ENCODE measurements at regions not wholly inside any gene's neighbourhood (a gene's known extent, or its start where the extent isn't known, plus 50 kb on each side); places are given as distances from the start of the nearest gene placed in this dataset.

DNA sequence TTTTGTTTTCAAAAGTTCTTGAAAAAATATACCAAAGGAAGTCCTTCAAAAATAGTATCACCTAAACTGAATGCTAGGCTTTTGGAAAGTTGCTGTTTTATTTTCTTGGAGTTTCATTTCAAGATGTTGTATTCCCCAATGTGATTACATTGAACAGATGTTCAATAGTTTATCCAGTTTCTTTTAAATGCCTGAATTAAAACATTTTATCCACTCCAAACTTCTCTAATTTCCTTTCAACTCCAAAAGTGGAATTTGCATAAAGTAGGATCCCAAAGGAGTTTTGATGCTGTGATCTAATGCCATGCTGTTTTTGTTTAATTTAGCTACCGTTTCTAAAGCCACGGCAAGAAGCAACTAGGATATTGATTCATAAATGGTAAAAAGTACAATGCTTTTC, 892.5 kb upstream of the SLC10A2 start:
- no TSS peak for BruUV-seq (replicated peaks)
- no peaks in the 10 kb centered on the region for H4K20me1 ChIP-seq (ENCODE audit: low read length)

GRCh38 chr13:103957939-103958338, 891.7 kb upstream of the SLC10A2 start:
- Histone ChIP-seq H3F3A (ENCODE audit: low read length, unreplicated experiment) (no peaks in the 10 kb centered on the region), H3K4me1 (ENCODE audit: insufficient read depth, low read length) (no peaks in the 10 kb centered on the region), H3K27ac (ENCODE audit: low read length) (no peak overlapping the region), H3K36me3 (ENCODE audit: low read depth, low read length) (no peaks in the 10 kb centered on the region), H3K4me3 (ENCODE audit: low read length) (no peak overlapping the region), H3K4me2 (ENCODE audit: low read length) (no peak overlapping the region), H3K9ac (ENCODE audit: low read length) (no peak overlapping the region), H4K20me1 (ENCODE audit: low read length) (no peaks in the 10 kb centered on the region), H3K79me2 (ENCODE audit: low read length) (no peaks in the 10 kb centered on the region), H3K9me3 (ENCODE audit: low read length) (no peaks in the 10 kb centered on the region), H3K27me3 (ENCODE audit: low read length) (no peaks in the 10 kb centered on the region), H2AFZ (ENCODE audit: low read length) (no peak overlapping the region), H3K9me2 (replicated peaks; ENCODE audit: low read length) (no peaks in the 10 kb centered on the region)
- ChIA-PET POLR2A (ENCODE audit: unreplicated experiment) (no interaction called here), CTCF (no interaction called here)
- ATAC-seq (no peak), DNase-seq (no peak)
- TF ChIP-seq EZH2phosphoT487 (IDR thresholded peaks at IDR 0.05; ENCODE audit: borderline replicate concordance, low read length) (no peak), EZH2 (IDR thresholded peaks at IDR 0.05; ENCODE audit: low read length, unreplicated experiment) (no peak)
- TF ChIP-seq, protein P1, sequence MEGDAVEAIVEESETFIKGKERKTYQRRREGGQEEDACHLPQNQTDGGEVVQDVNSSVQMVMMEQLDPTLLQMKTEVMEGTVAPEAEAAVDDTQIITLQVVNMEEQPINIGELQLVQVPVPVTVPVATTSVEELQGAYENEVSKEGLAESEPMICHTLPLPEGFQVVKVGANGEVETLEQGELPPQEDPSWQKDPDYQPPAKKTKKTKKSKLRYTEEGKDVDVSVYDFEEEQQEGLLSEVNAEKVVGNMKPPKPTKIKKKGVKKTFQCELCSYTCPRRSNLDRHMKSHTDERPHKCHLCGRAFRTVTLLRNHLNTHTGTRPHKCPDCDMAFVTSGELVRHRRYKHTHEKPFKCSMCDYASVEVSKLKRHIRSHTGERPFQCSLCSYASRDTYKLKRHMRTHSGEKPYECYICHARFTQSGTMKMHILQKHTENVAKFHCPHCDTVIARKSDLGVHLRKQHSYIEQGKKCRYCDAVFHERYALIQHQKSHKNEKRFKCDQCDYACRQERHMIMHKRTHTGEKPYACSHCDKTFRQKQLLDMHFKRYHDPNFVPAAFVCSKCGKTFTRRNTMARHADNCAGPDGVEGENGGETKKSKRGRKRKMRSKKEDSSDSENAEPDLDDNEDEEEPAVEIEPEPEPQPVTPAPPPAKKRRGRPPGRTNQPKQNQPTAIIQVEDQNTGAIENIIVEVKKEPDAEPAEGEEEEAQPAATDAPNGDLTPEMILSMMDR (conservative IDR thresholded peaks at IDR 0.05; ENCODE audit: low read depth, low read length): no peak
- no TSS peak for BruUV-seq (replicated peaks)
- intact Hi-C loops (cut with micrococcal nuclease): no loop called here

More for the DNA sequence above, 892.5 kb upstream of the SLC10A2 start:
- no peaks in the 10 kb centered on the region for H3K9me2 ChIP-seq (replicated peaks; ENCODE audit: low read length)
- ChIA-PET CTCF (no interaction called here), POLR2A (ENCODE audit: unreplicated experiment) (interaction anchor here (0.6 kb wide), 1 partner anchor 625 kb away, joined by 4 read pairs; no protein-coding TSS in a partner anchor)
- TF ChIP-seq, protein P1 (conservative IDR thresholded peaks at IDR 0.05; ENCODE audit: low read depth, low read length): no peak
- TF ChIP-seq EZH2phosphoT487 (IDR thresholded peaks at IDR 0.05; ENCODE audit: borderline replicate concordance, low read length) (no peak), EZH2 (IDR thresholded peaks at IDR 0.05; ENCODE audit: low read length, unreplicated experiment) (no peak)
- no peaks in the 10 kb centered on the region for H3F3A ChIP-seq (ENCODE audit: low read length, unreplicated experiment)
- DNase-seq (no peak), ATAC-seq (no peak)
- H3K27me3 ChIP-seq (ENCODE audit: low read length): no peaks in the 10 kb centered on the region
- H3K27ac ChIP-seq (ENCODE audit: low read length): no peak overlapping the region
- H3K79me2 ChIP-seq (ENCODE audit: low read length): no peaks in the 10 kb centered on the region
- H3K36me3 ChIP-seq (ENCODE audit: low read depth, low read length): no peaks in the 10 kb centered on the region
- no peaks in the 10 kb centered on the region for H3K4me1 ChIP-seq (ENCODE audit: insufficient read depth, low read length)
- intact Hi-C loops (cut with micrococcal nuclease): no loop called here
- no peaks in the 10 kb centered on the region for H3K9me3 ChIP-seq (ENCODE audit: low read length)
- H2AFZ ChIP-seq (ENCODE audit: low read length): no peak overlapping the region
- no peak overlapping the region for H3K9ac ChIP-seq (ENCODE audit: low read length)
- H3K4me3 ChIP-seq (ENCODE audit: low read length): no peak overlapping the region
- no peak overlapping the region for H3K4me2 ChIP-seq (ENCODE audit: low read length)

DNA sequence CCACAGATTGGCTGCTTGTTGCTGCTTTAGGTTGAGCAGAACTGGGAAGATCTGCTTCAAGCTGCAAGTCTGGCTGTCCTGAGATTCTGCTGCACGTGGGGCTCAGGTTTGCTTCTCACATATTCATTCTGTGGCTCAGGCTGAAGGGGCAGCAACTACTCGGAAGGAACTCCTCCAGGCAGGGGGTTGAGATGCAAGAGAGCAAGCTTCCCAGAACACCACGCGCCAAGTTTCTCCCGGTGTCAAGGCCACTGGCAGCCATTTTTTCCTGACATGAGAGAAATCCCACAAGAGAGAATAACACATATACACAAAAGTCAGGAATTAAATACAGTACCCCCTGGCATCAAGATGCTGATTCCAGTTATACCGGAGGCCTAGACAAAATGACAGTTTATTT, 887.6 kb upstream of the SLC10A2 start:
- intact Hi-C loops (cut with micrococcal nuclease): no loop called here
- Histone ChIP-seq H3K4me2 (ENCODE audit: low read length) (no peak overlapping the region), H3K9ac (ENCODE audit: low read length) (no peak overlapping the region), H3K4me3 (ENCODE audit: low read length) (no peak overlapping the region), H3K27me3 (ENCODE audit: low read length) (no peaks in the 10 kb centered on the region), H3K9me3 (ENCODE audit: low read length) (no peaks in the 10 kb centered on the region), H3K27ac (ENCODE audit: low read length) (no peak overlapping the region), H3K4me1 (ENCODE audit: insufficient read depth, low read length) (no peaks in the 10 kb centered on the region), H3K79me2 (ENCODE audit: low read length) (no peaks in the 10 kb centered on the region), H2AFZ (ENCODE audit: low read length) (no peak overlapping the region), H3K36me3 (ENCODE audit: low read depth, low read length) (no peaks in the 10 kb centered on the region), H3K9me2 (replicated peaks; ENCODE audit: low read length) (no peaks in the 10 kb centered on the region), H3F3A (ENCODE audit: low read length, unreplicated experiment) (no peaks in the 10 kb centered on the region), H4K20me1 (ENCODE audit: low read length) (no peaks in the 10 kb centered on the region)
- BruUV-seq (replicated peaks): no TSS peak
- ATAC-seq (no peak), DNase-seq (no peak)
- TF ChIP-seq, protein P1 (conservative IDR thresholded peaks at IDR 0.05; ENCODE audit: low read depth, low read length): no peak
- TF ChIP-seq EZH2phosphoT487 (IDR thresholded peaks at IDR 0.05; ENCODE audit: borderline replicate concordance, low read length) (no peak), EZH2 (IDR thresholded peaks at IDR 0.05; ENCODE audit: low read length, unreplicated experiment) (no peak)
- ChIA-PET POLR2A (ENCODE audit: unreplicated experiment) (no interaction called here), CTCF (no interaction called here)
